Stomach (tissue), 4 donors: ENCODE measurements at regions not wholly inside any gene's neighbourhood (a gene's known extent, or its start where the extent isn't known, plus 50 kb on each side); places are given as distances from the start of the nearest gene placed in this dataset.
"Not testable (repeated sequence)": the region's sequence is repeated elsewhere in the genome, so short reads cannot be mapped to it uniquely, and the experiment has no call there.

ENCODE experiments used
- POLR2A ChIP-seq, 4 donors: fragments of 450-650 bp; IDR thresholded peaks; one replicate each; pipeline ENCODE4 v1.6.1; 2016; ENCODE audit warnings: antibody characterized with exemption in 4 of 4, control low read depth in 2 of 4, mild to moderate bottlenecking in 1 of 4, moderate library complexity in 1 of 4
- POLR2AphosphoS5 ChIP-seq, 3 donors: sonication (generic); formaldehyde crosslinking; IDR thresholded peaks; one replicate each; pipeline ENCODE4 v1.6.1; 2016; ENCODE audit warnings: antibody characterized with exemption in 3 of 3

- not testable (repeated sequence) for TF ChIP-seq POLR2AphosphoS5, POLR2A (IDR thresholded peaks at IDR 0.05)
Observed at GRCh38 chr15:81870746-81871106, 175.1 kb downstream of the MEX3B start.
